ENCODE measurements at regions not wholly inside any gene's neighbourhood (a gene's known extent, or its start where the extent isn't known, plus 50 kb on each side); places are given as distances from the start of the nearest gene placed in this dataset.

DNA sequence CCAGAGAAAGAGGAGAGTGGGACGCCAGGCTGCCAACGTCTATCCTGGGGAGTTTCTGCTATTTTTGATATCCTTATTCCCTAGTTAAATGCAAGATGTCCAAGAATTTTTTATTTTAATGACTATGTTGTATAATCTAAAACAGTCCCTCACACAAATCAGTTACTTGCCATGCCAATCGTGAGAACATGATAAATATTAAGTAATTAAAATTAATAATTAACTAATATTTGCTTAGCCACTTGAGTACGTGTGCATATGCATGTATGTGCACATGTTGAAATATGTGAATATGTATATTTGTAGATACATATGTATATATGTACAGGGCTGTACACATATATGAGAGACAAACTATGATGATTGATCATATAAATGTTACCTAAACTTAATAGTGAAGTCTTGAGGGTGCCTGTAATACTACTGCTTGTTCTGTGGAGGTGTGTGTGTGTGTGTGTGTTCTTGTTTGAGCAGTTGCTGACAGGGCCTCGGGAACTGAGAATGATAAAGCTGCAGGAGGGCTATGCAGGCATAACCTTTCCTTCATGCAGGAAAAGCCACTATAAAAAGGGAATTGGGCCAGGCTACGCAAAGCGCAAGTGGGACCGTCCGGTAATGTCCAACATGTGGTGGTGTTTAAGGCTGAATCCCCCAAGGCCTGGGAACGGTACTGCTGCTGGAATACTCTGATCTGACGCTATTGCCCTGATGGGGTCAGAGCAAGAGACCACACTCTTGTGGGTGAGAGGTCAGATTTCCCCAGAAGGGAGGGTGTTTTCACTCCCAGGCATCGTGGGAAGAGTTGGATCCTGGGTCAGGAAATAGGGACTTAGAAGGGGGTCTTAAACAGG is 148.3 kb upstream of the TBX18 start:
- H3K27ac ChIP-seq: no peak overlapping the region
- TF ChIP-seq, protein P1, sequence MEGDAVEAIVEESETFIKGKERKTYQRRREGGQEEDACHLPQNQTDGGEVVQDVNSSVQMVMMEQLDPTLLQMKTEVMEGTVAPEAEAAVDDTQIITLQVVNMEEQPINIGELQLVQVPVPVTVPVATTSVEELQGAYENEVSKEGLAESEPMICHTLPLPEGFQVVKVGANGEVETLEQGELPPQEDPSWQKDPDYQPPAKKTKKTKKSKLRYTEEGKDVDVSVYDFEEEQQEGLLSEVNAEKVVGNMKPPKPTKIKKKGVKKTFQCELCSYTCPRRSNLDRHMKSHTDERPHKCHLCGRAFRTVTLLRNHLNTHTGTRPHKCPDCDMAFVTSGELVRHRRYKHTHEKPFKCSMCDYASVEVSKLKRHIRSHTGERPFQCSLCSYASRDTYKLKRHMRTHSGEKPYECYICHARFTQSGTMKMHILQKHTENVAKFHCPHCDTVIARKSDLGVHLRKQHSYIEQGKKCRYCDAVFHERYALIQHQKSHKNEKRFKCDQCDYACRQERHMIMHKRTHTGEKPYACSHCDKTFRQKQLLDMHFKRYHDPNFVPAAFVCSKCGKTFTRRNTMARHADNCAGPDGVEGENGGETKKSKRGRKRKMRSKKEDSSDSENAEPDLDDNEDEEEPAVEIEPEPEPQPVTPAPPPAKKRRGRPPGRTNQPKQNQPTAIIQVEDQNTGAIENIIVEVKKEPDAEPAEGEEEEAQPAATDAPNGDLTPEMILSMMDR (conservative IDR thresholded peaks at IDR 0.05; ENCODE audit: low read depth): no peak
- CTCF ChIA-PET: no interaction called here
- POLR2A ChIA-PET (ENCODE audit: low non-redundant PET): no interaction called here
- no peak for DNase-seq (ENCODE audit: low spot score)

DNA sequence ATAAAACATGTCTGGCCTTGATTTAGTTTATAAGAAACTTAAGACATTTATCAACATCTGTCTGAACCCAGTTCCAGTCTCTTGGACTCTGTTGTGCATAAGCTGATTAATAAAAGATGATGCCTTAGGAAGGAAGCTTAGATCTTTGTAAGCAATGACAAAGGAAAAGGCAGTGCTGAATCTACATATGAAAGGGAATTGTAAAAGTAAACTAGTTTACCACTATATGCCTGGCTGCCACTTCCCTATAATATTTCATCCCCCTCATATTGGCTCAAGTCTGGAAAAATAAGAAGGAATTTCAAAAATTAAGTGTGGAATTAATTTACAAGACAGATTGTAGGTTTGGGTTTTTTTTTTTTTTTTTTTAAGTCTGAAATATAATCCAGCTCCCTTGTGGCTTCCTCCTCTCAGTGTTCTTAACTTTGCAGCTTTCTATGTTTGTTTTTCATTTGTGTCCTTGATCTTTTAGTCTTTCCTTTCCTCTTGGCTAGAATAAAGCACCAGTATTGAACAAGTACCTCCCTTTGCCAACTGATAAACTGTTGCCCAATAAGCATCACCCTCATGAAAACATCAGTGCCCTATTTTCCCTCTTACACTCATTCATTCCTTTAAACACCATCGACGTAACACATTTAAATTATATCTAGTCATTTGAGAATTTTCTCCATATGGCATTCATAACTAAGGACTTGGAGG is 146.7 kb upstream of the TBX18 start:
- no peak overlapping the region for H3K27ac ChIP-seq
- DNase-seq (ENCODE audit: low spot score): no peak
- TF ChIP-seq, protein P1 (conservative IDR thresholded peaks at IDR 0.05; ENCODE audit: low read depth): no peak
- ChIA-PET POLR2A (ENCODE audit: low non-redundant PET) (no interaction called here), CTCF (interaction anchor here (0.5 kb wide), 1 partner anchor 626 kb away, joined by 9 read pairs; no protein-coding TSS in a partner anchor)

DNA sequence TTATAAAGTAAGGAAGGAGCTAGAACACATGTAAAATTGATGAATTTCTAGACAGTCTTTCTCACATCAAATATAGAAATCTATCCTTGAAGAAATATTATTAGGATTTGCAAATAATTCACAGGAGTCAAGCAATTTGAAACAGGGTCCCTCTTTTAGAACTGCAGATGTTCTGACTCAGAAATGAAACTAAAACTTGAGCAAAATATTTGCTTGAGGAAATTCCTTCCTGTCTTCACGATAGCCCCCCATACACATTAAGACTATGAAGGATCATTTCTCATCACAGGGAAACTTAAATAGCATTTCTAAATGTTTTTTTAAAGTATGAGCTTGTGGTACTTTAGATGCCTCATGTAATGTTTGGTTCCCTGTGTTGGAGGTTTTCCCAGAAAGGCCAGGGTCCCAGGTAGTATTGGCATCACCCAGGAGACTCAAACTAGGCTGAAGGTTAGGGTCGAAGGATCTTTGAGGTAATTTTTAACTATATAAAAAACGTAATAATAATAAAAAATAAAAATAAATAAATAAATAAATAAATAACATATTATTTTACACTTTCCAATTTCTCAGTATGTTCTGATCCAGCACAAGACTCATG is 144.0 kb upstream of the TBX18 start:
- CTCF ChIA-PET: no interaction called here
- TF ChIP-seq, protein P1 (conservative IDR thresholded peaks at IDR 0.05; ENCODE audit: low read depth): no peak
- POLR2A ChIA-PET (ENCODE audit: low non-redundant PET): no interaction called here
- no peak overlapping the region for H3K27ac ChIP-seq
- DNase-seq (ENCODE audit: low spot score): no peak

DNA sequence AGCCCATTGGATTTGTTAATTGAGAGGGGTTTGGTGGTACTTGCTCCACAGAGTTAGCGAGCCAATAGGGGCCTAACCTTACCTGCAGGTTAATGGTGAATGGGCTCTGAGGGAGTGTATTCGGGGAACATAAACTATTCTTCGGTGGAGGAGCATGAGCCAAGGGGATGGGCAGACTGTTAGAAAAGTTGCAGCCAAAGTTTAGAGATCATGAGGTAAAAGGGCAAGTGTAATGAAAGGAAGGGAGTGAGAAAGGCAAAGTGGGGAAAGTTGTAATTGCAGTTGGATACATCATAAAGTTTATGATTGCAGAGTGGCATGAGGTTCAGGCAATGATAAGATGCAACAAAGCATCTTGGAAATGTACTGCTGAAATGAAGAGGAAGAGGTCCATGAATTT is 142.1 kb upstream of the TBX18 start:
- CTCF ChIA-PET: no interaction called here
- no peak overlapping the region for H3K27ac ChIP-seq
- TF ChIP-seq, protein P1 (conservative IDR thresholded peaks at IDR 0.05; ENCODE audit: low read depth): no peak
- no peak for DNase-seq (ENCODE audit: low spot score)
- POLR2A ChIA-PET (ENCODE audit: low non-redundant PET): no interaction called here

DNA sequence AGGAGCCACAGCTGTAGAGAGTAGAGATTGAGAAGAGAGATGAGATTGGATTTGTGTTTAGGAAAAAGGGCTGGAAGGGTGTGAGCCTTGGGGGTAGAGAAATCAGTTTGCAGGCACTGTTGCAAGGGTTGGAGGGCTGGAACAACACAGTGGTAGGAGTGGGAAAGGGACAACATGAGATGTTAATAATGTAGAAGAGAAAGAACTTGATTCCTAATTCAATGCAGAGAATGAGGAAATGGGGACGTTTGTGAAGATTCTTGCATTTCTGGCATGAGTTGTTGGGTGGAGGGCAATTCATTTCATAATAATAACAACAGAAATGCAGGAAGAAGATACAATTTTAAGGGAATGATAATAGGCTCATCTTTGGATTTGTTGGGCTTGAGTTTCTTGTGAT is 141.4 kb upstream of the TBX18 start:
- CTCF ChIA-PET: no interaction called here
- TF ChIP-seq, protein P1 (conservative IDR thresholded peaks at IDR 0.05; ENCODE audit: low read depth): no peak
- POLR2A ChIA-PET (ENCODE audit: low non-redundant PET): no interaction called here
- no peak overlapping the region for H3K27ac ChIP-seq
- DNase-seq (ENCODE audit: low spot score): no peak

DNA sequence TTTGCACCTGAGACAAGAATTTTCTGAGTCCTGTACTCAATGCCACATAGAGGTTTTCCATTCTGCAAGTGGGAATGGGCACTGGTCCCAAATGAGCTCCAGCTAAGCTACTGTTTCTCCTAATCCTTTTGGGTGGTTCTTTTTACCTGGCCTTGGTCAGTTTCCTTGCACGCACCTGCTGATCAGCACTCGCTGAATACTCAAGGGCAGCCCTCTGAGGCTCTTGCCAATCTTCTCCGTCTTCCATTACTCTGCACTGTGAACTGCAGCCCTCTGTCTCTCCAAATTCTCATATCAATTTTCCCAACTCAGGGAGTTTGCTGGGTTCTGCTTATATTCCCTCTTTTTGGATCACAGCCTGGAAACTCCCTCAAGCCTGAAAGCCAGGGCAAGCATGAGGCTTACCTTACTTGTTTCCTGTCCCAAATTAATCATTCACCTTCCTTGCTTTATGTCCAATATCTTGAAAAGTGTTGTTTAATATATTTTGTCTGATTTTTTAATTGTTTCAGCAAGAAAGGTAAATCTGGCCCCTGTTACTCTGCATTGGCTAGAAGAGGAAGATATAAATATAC is 138.0 kb upstream of the TBX18 start:
- DNase-seq (ENCODE audit: low spot score): no peak
- CTCF ChIA-PET: no interaction called here
- POLR2A ChIA-PET (ENCODE audit: low non-redundant PET): no interaction called here
- H3K27ac ChIP-seq: no peak overlapping the region
- TF ChIP-seq, protein P1 (conservative IDR thresholded peaks at IDR 0.05; ENCODE audit: low read depth): no peak

Measured in RWPE1 (cell line).